Neuronal stem cell (in vitro differentiated cells): ENCODE measurements at regions not wholly inside any gene's neighbourhood (a gene's known extent, or its start where the extent isn't known, plus 50 kb on each side); places are given as distances from the start of the nearest gene placed in this dataset.

Experiments
- DNase-seq: peaks from one replicate; pipeline ENCODE4 v3.0.0-alpha.2; 2013; ENCODE audit warnings: low spot score
- H2AFZ ChIP-seq: one replicate; pipeline ENCODE4 v1.6.1; 2013; ENCODE audit warnings: mild to moderate bottlenecking, low read length, inconsistent platforms
- H2AK5ac ChIP-seq: 2 replicates; pipeline ENCODE4 v1.6.1; 2013; ENCODE audit warnings: low read depth, mild to moderate bottlenecking, inconsistent platforms, low read length, moderate library complexity, mixed read lengths
- H2BK120ac ChIP-seq: 2 replicates; pipeline ENCODE4 v1.6.1; 2013; ENCODE audit warnings: low read depth, mild to moderate bottlenecking, inconsistent platforms, low read length, moderate library complexity, mixed read lengths
- H2BK12ac ChIP-seq: one replicate; pipeline ENCODE4 v1.6.1; 2013; ENCODE audit warnings: low read length, inconsistent platforms
- H2BK15ac ChIP-seq: 2 replicates; pipeline ENCODE4 v1.6.1; 2013; ENCODE audit warnings: mild to moderate bottlenecking, low read length, inconsistent platforms, mixed read lengths
- H2BK5ac ChIP-seq: one replicate; pipeline ENCODE4 v1.6.1; 2013; ENCODE audit warnings: inconsistent platforms, mild to moderate bottlenecking, low read length, moderate library complexity
- H3K14ac ChIP-seq: one replicate; pipeline ENCODE4 v1.6.1; 2013; ENCODE audit warnings: low read length, inconsistent platforms
- H3K18ac ChIP-seq: 2 replicates; pipeline ENCODE4 v1.6.1; 2013; ENCODE audit warnings: low read length, inconsistent platforms
- H3K23ac ChIP-seq: 2 replicates; pipeline ENCODE4 v1.6.1; 2013; ENCODE audit warnings: low read depth, mild to moderate bottlenecking, mixed read lengths, low read length, inconsistent platforms; ENCODE audit not compliant: poor library complexity
- H3K27ac ChIP-seq: replicated peaks from 3 replicates; pipeline ENCODE4 v1.5.1; 2013; ENCODE audit warnings: low read length, inconsistent platforms
- H3K27me3 ChIP-seq, 3 experiments: 2 replicates each; pipeline ENCODE4 v1.6.1; 2013; ENCODE audit warnings: low read length in 3 of 3, mild to moderate bottlenecking in 2 of 3, inconsistent platforms in 1 of 3, low read depth in 1 of 3, mixed read lengths in 1 of 3, moderate library complexity in 1 of 3; ENCODE audit not compliant: control insufficient read depth in 3 of 3, insufficient read depth in 3 of 3
- H3K36me3 ChIP-seq, 2 donors: replicated peaks in 1 of 2; 2 replicates each; pipeline ENCODE4 v1.6.1; 2013; ENCODE audit warnings: low read length in 2 of 2; ENCODE audit not compliant: control insufficient read depth in 2 of 2, insufficient read depth in 2 of 2
- H3K4ac ChIP-seq: 2 replicates; pipeline ENCODE4 v1.6.1; 2013; ENCODE audit warnings: inconsistent platforms, mild to moderate bottlenecking, low read length, moderate library complexity
- H3K4me1 ChIP-seq, 2 donors: 1 replicate in 1 of 2; 2 replicates in 1 of 2; pipeline ENCODE4 v1.6.1; 2013; ENCODE audit warnings: low read length in 2 of 2, low read depth in 1 of 2; ENCODE audit not compliant: control insufficient read depth in 2 of 2, insufficient read depth in 1 of 2
- H3K4me2 ChIP-seq: one replicate; pipeline ENCODE4 v1.6.1; 2013; ENCODE audit warnings: mild to moderate bottlenecking, low read length, inconsistent platforms; ENCODE audit not compliant: insufficient read depth, poor library complexity, severe bottlenecking
- H3K4me3 ChIP-seq, 2 donors: 2 replicates each; pipeline ENCODE4 v1.5.1; 2013; ENCODE audit warnings: low read length in 2 of 2, mild to moderate bottlenecking in 2 of 2, inconsistent platforms in 1 of 2, moderate library complexity in 1 of 2
- H3K79me1 ChIP-seq: one replicate; pipeline ENCODE4 v1.6.1; 2013; ENCODE audit warnings: low read depth, mild to moderate bottlenecking, inconsistent platforms, low read length, moderate library complexity
- H3K9ac ChIP-seq: one replicate; pipeline ENCODE4 v1.6.1; 2013; ENCODE audit warnings: mild to moderate bottlenecking, low read depth, low read length, inconsistent platforms; ENCODE audit not compliant: poor library complexity
- H3K9me3 ChIP-seq, 2 donors: replicated peaks in 1 of 2; 2 replicates each; pipeline versions ENCODE3 to v1.6.1; 2013; ENCODE audit warnings: low read length in 2 of 2, mild to moderate bottlenecking in 2 of 2, inconsistent platforms in 1 of 2, low read depth in 1 of 2, mixed read lengths in 1 of 2, moderate library complexity in 1 of 2; ENCODE audit not compliant: control insufficient read depth in 2 of 2, insufficient read depth in 1 of 2
- H4K8ac ChIP-seq: one replicate; pipeline ENCODE4 v1.6.1; 2013; ENCODE audit warnings: low read depth, mild to moderate bottlenecking, inconsistent platforms, low read length, moderate library complexity
- H4K91ac ChIP-seq: one replicate; pipeline ENCODE4 v1.6.1; 2013; ENCODE audit warnings: low read length, low read depth, mild to moderate bottlenecking, inconsistent platforms; ENCODE audit not compliant: poor library complexity
- WGBS, 2 donors: extraction: QIAGEN DNeasy Blood & Tissue Kit; methylation state at CpG; one replicate each; pipeline ENCODE4 v1.1.7; 2013; ENCODE audit warnings: missing lambda C conversion rate in 2 of 2, mixed read lengths in 1 of 2; ENCODE audit not compliant: insufficient read length in 2 of 2, insufficient replicate concordance in 1 of 2; ENCODE audit errors: extremely low coverage in 2 of 2; 5-methylcytosine and 5-hydroxymethylcytosine counted together

- no CpG with 5 or more reads among the region's 4 CpGs for WGBS, 2 donors
- Histone ChIP-seq H4K91ac (no peak overlapping the region), H4K8ac (no peak overlapping the region), H3K79me1 (no peaks in the 10 kb centered on the region), H3K4me2 (no peak overlapping the region), H3K18ac (no peak overlapping the region), H3K36me3 (no peaks in the 10 kb centered on the region), H3K23ac (no peak overlapping the region), H2BK120ac (no peak overlapping the region), H3K4me3 (no peak overlapping the region), H2BK5ac (no peak overlapping the region), H3K4me1 (peaks cover 0 to 16% of the 10 kb centered on the region in 2 donors), H2AK5ac (no peak overlapping the region), H3K27me3 (no peaks in the 10 kb centered on the region), H2BK15ac (no peak overlapping the region), H3K9me3 (no peaks in the 10 kb centered on the region), H3K9ac (no peak overlapping the region), H2BK12ac (no peak overlapping the region), H3K4ac (no peak overlapping the region), H3K27ac (no peak overlapping the region), H3K14ac (no peak overlapping the region), H2AFZ (no peak overlapping the region)
- no peak for DNase-seq
Measured at GRCh38 chr3:40869013-40869412, 330.3 kb upstream of the CTNNB1 start.

- H3K23ac ChIP-seq = no peak overlapping the region
Measured at GRCh38 chr3:40869939-40870338, 329.4 kb upstream of the CTNNB1 start.

GRCh38 chr3:40871394-40871793, 327.9 kb upstream of the CTNNB1 start:
- Histone ChIP-seq H3K9me3 (no peaks in the 10 kb centered on the region), H3K4ac (no peak overlapping the region), H3K4me2 (no peak overlapping the region), H2BK120ac (no peak overlapping the region), H2AFZ (no peak overlapping the region), H2BK12ac (no peak overlapping the region), H3K4me3 (no peak overlapping the region), H3K14ac (no peak overlapping the region), H2BK5ac (no peak overlapping the region), H4K91ac (no peak overlapping the region), H2AK5ac (no peak overlapping the region), H2BK15ac (no peak overlapping the region), H3K36me3 (no peaks in the 10 kb centered on the region), H3K27ac (no peak overlapping the region), H3K27me3 (no peaks in the 10 kb centered on the region), H3K4me1 (peaks cover 0 to 12% of the 10 kb centered on the region in 2 donors), H3K79me1 (no peaks in the 10 kb centered on the region), H4K8ac (no peak overlapping the region), H3K18ac (no peak overlapping the region), H3K9ac (no peak overlapping the region), H3K23ac (no peak overlapping the region)
- DNase-seq = no peak
- WGBS, 2 donors = no CpG with 5 or more reads among the region's 4 CpGs

More at GRCh38 chr3:40869939-40870338, 329.4 kb upstream of the CTNNB1 start:
- no peaks in the 10 kb centered on the region for H3K27me3 ChIP-seq
- no peak for DNase-seq
- no peak overlapping the region for H3K27ac ChIP-seq
- H3K9me3 ChIP-seq = no peaks in the 10 kb centered on the region
- no peak overlapping the region for H3K18ac ChIP-seq
- no peak overlapping the region for H3K4ac ChIP-seq
- no peak overlapping the region for H3K4me2 ChIP-seq
- no peak overlapping the region for H3K14ac ChIP-seq
- no peak overlapping the region for H2AK5ac ChIP-seq
- no peaks in the 10 kb centered on the region for H3K36me3 ChIP-seq
- no peaks in the 10 kb centered on the region for H3K79me1 ChIP-seq
- H3K4me3 ChIP-seq = no peak overlapping the region
- H2BK5ac ChIP-seq = no peak overlapping the region
- no peak overlapping the region for H2BK15ac ChIP-seq
- WGBS, 2 donors = no CpG with 5 or more reads among the region's 2 CpGs
- no peak overlapping the region for H4K8ac ChIP-seq
- no peak overlapping the region for H2AFZ ChIP-seq
- H2BK120ac ChIP-seq = no peak overlapping the region
- H2BK12ac ChIP-seq = no peak overlapping the region
- H3K4me1 ChIP-seq = peaks cover 0 to 12% of the 10 kb centered on the region in 2 donors
- no peak overlapping the region for H3K9ac ChIP-seq
- no peak overlapping the region for H4K91ac ChIP-seq

GRCh38 chr3:40872258-40872920, 326.9 kb upstream of the CTNNB1 start:
- Histone ChIP-seq H3K18ac (no peak overlapping the region), H3K36me3 (no peaks in the 10 kb centered on the region), H2BK5ac (no peak overlapping the region), H3K79me1 (no peaks in the 10 kb centered on the region), H3K4me3 (no peak overlapping the region), H3K9me3 (no peaks in the 10 kb centered on the region), H2AFZ (no peak overlapping the region), H3K4me1 (peaks cover 0 to 12% of the 10 kb centered on the region in 2 donors), H2BK12ac (no peak overlapping the region), H3K9ac (no peak overlapping the region), H2BK120ac (no peak overlapping the region), H4K8ac (no peak overlapping the region), H3K23ac (no peak overlapping the region), H2BK15ac (no peak overlapping the region), H3K27me3 (no peaks in the 10 kb centered on the region), H3K4ac (no peak overlapping the region), H2AK5ac (no peak overlapping the region), H3K14ac (no peak overlapping the region), H3K27ac (no peak overlapping the region), H4K91ac (no peak overlapping the region), H3K4me2 (no peak overlapping the region)
- DNase-seq = no peak
- no CpG with 5 or more reads among the region's 6 CpGs for WGBS, 2 donors
